ENCODE measurements at regions not wholly inside any gene's neighbourhood (a gene's known extent, or its start where the extent isn't known, plus 50 kb on each side); places are given as distances from the start of the nearest gene placed in this dataset.

DNA sequence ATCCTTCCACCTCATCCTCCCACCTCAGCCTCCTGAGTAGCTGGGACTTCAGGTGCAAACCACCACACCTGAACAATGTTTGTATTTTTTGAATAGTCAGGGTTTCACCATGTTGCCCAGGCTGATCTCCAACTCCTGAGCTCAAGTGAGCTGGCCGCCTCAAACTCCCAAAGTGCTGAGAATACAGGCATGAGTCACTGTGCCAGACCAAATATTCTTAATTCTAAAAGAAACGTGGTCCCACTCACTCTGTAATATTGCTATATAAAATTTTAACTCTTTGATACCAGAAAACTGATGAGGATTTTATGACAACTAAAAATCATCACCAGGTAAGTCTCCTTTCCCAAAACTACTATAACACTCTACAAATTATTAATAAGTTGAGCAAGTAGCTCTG is 716.8 kb upstream of the GJE1 start:
- POLR2A ChIA-PET: no interaction called here

GRCh38 chr6:141413196-141413595 is 719.5 kb upstream of the GJE1 start:
- H3K4me3 Mint-ChIP-seq: no peak overlapping the region
- no peaks in the 10 kb centered on the region for H3K27me3 Mint-ChIP-seq
- no peak overlapping the region for H3K27ac Mint-ChIP-seq
- H3K4me1 Mint-ChIP-seq: no peaks in the 10 kb centered on the region
- DNase-seq (no peak), ATAC-seq (no peak)
- ChIA-PET POLR2A (no interaction called here), CTCF (no interaction called here)
- peaks cover 16% of the 10 kb centered on the region for H3K9me3 Mint-ChIP-seq (ENCODE audit: low read depth)
- intact Hi-C loops (cut with DNase I, micrococcal nuclease): no loop called here
- peaks cover 3% of the 10 kb centered on the region for H3K36me3 Mint-ChIP-seq (ENCODE audit: low read depth)

More for the DNA sequence above, 716.8 kb upstream of the GJE1 start:
- H3K4me3 Mint-ChIP-seq: no peak overlapping the region
- ATAC-seq: no peak
- peaks cover 3% of the 10 kb centered on the region for H3K9me3 Mint-ChIP-seq (ENCODE audit: low read depth)
- no peaks in the 10 kb centered on the region for H3K36me3 Mint-ChIP-seq (ENCODE audit: low read depth)
- H3K27me3 Mint-ChIP-seq: no peaks in the 10 kb centered on the region
- no peaks in the 10 kb centered on the region for H3K4me1 Mint-ChIP-seq
- CTCF ChIA-PET: interaction anchor here (0.6 to 0.7 kb wide), 2 partner anchors 27 to 51 kb away, joined by 3 read pairs; no protein-coding TSS in a partner anchor
- no peak overlapping the region for H3K27ac Mint-ChIP-seq
- no peak for DNase-seq
- intact Hi-C loops (cut with DNase I, micrococcal nuclease): no loop called here

DNA sequence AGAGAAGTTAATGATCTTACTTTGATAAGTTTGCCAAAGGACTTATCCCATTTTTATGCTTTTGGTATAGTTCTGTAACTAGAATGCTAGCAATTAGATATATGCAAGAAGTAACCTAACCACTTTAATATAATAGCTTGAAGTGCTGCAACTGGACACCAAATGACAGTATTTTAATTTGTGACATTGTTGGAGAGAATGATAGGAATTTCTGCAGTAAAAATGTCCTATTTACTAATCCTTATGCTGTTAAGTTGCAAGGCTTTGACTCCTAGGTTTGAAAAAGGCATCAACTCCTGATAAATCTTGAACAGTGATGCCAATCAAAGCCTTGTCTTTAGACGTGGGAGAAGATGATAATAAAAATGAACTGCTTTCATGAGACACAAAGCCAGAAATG is 726.0 kb upstream of the GJE1 start:
- intact Hi-C loops (cut with DNase I, micrococcal nuclease): no loop called here
- H3K4me3 Mint-ChIP-seq: no peak overlapping the region
- H3K36me3 Mint-ChIP-seq (ENCODE audit: low read depth): peaks cover 3% of the 10 kb centered on the region
- H3K27ac Mint-ChIP-seq: no peak overlapping the region
- no peaks in the 10 kb centered on the region for H3K27me3 Mint-ChIP-seq
- ChIA-PET CTCF (no interaction called here), POLR2A (no interaction called here)
- DNase-seq (no peak), ATAC-seq (no peak)
- H3K9me3 Mint-ChIP-seq (ENCODE audit: low read depth): peaks cover 19% of the 10 kb centered on the region
- H3K4me1 Mint-ChIP-seq: peaks cover 5% of the 10 kb centered on the region

DNA sequence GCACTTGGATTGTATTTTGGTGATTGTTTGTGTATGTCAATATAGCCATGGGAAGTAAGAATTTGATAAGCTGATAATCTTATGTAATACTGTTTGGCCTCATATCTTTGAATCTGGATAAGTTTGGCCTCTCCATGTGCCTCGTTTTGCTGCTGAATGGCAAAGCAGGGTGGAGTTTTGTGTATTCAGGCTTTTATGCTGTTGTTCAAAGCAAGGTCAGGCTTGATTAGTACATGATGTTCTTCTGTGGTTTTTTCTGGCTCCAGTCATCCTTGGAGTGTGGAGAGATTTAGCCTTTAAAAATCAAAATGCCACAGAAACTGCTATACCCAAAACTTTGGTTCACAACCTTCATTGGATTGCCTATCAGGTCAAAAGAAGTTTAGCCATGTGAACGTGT is 728.9 kb upstream of the GJE1 start:
- no peaks in the 10 kb centered on the region for H3K27me3 Mint-ChIP-seq
- CTCF ChIA-PET: no interaction called here
- H3K36me3 Mint-ChIP-seq (ENCODE audit: low read depth): no peaks in the 10 kb centered on the region
- POLR2A ChIA-PET: no interaction called here
- intact Hi-C loops (cut with DNase I, micrococcal nuclease): no loop called here
- DNase-seq: no peak
- no peak overlapping the region for H3K4me3 Mint-ChIP-seq
- H3K27ac Mint-ChIP-seq: no peak overlapping the region
- no peak for ATAC-seq
- H3K4me1 Mint-ChIP-seq: peaks cover 5% of the 10 kb centered on the region
- H3K9me3 Mint-ChIP-seq (ENCODE audit: low read depth): peaks cover 3% of the 10 kb centered on the region

- ATAC-seq (no peak), DNase-seq (no peak)
- Mint-ChIP-seq H3K27ac (no peak overlapping the region), H3K4me1 (peaks cover 5% of the 10 kb centered on the region), H3K4me3 (no peak overlapping the region), H3K27me3 (no peaks in the 10 kb centered on the region), H3K36me3 (ENCODE audit: low read depth) (no peaks in the 10 kb centered on the region), H3K9me3 (ENCODE audit: low read depth) (peaks cover 3% of the 10 kb centered on the region)
- ChIA-PET CTCF (no interaction called here), POLR2A (no interaction called here)
- intact Hi-C loops (cut with DNase I, micrococcal nuclease): no loop called here
These were observed 729.6 kb upstream of the GJE1 start for GRCh38 chr6:141403103-141403502.

DNA sequence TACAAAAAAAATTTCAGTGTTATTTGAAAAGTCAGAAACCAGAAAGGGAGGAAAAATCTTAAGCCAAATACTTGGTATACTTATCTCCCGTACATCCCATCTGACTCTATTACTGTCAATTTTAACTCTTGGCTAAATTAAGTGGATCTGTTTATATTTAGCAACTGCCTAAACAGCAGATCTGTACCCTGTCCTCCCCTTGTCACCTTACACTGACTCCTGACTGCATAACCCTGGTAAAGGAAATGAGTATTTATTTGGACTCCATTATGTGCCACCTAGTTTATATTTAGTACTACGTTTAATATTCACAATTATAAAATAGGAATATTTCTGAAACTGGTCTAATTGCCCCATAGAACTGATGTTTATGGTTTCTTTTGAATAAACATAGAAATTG is 730.2 kb upstream of the GJE1 start:
- no peak for DNase-seq
- H3K4me3 Mint-ChIP-seq: no peak overlapping the region
- no peak for ATAC-seq
- peaks cover under 1% of the 10 kb centered on the region for H3K9me3 Mint-ChIP-seq (ENCODE audit: low read depth)
- peaks cover 5% of the 10 kb centered on the region for H3K4me1 Mint-ChIP-seq
- no peaks in the 10 kb centered on the region for H3K36me3 Mint-ChIP-seq (ENCODE audit: low read depth)
- intact Hi-C loops (cut with DNase I, micrococcal nuclease): no loop called here
- ChIA-PET CTCF (no interaction called here), POLR2A (no interaction called here)
- no peaks in the 10 kb centered on the region for H3K27me3 Mint-ChIP-seq
- no peak overlapping the region for H3K27ac Mint-ChIP-seq

GRCh38 chr6:141401851-141402250 is 730.9 kb upstream of the GJE1 start:
- Mint-ChIP-seq H3K27ac (no peak overlapping the region), H3K36me3 (ENCODE audit: low read depth) (no peaks in the 10 kb centered on the region), H3K4me1 (peaks cover 5% of the 10 kb centered on the region), H3K27me3 (no peaks in the 10 kb centered on the region), H3K9me3 (ENCODE audit: low read depth) (no peaks in the 10 kb centered on the region), H3K4me3 (no peak overlapping the region)
- ChIA-PET POLR2A (no interaction called here), CTCF (no interaction called here)
- intact Hi-C loops (cut with DNase I, micrococcal nuclease): no loop called here
- DNase-seq (no peak), ATAC-seq (no peak)

GRCh38 chr6:141401168-141401567 is 731.6 kb upstream of the GJE1 start:
- H3K27me3 Mint-ChIP-seq: no peaks in the 10 kb centered on the region
- CTCF ChIA-PET: no interaction called here
- no peaks in the 10 kb centered on the region for H3K36me3 Mint-ChIP-seq (ENCODE audit: low read depth)
- POLR2A ChIA-PET: no interaction called here
- H3K9me3 Mint-ChIP-seq (ENCODE audit: low read depth): no peaks in the 10 kb centered on the region
- intact Hi-C loops (cut with DNase I, micrococcal nuclease): no loop called here
- no peak overlapping the region for H3K27ac Mint-ChIP-seq
- DNase-seq (no peak), ATAC-seq (no peak)
- H3K4me3 Mint-ChIP-seq: no peak overlapping the region
- H3K4me1 Mint-ChIP-seq: peaks cover 5% of the 10 kb centered on the region

- CTCF ChIA-PET: no interaction called here
- intact Hi-C loops (cut with DNase I, micrococcal nuclease): no loop called here
- no peak overlapping the region for H3K27ac Mint-ChIP-seq
- H3K4me1 Mint-ChIP-seq: peaks cover 5% of the 10 kb centered on the region
- DNase-seq: no peak
- POLR2A ChIA-PET: no interaction called here
- H3K9me3 Mint-ChIP-seq (ENCODE audit: low read depth): no peaks in the 10 kb centered on the region
- ATAC-seq: no peak
- no peaks in the 10 kb centered on the region for H3K36me3 Mint-ChIP-seq (ENCODE audit: low read depth)
- H3K4me3 Mint-ChIP-seq: no peak overlapping the region
- no peaks in the 10 kb centered on the region for H3K27me3 Mint-ChIP-seq
These were observed 733.8 kb upstream of the GJE1 start for GRCh38 chr6:141398949-141399348.

DNA sequence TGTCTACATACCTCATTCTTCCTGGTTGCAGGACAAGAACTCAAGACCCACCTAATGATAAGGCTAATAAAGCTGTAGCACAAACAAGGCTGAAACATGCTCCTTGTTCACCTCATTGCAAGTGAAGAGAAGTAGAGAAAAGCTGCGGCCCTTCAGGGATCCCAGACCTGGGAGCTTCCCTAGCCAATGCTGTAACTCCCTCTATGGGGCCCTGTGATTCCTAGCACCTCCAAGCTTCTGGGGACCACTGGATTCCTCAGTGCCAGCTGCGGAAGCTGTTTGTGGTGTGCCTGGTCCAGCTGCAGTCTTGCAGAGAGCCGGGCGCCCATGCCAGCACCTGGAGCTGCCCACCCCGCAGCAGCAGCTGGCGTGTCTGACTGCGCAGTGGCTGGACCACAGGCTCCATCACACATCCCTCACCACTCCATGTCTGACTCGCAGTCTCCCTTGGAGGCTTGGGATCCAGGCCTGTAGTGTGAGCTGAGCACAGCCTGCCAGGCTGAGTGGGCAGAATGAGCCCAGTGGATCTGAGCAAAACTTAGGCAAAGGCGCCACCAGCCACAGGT is 737.2 kb upstream of the GJE1 start:
- H3K27ac Mint-ChIP-seq: no peak overlapping the region
- POLR2A ChIA-PET: no interaction called here
- intact Hi-C loops (cut with DNase I, micrococcal nuclease): no loop called here

GRCh38 chr6:141394565-141395051 is 738.1 kb upstream of the GJE1 start:
- H3K4me3 Mint-ChIP-seq: no peak overlapping the region
- H3K27ac Mint-ChIP-seq: no peak overlapping the region
- CTCF ChIA-PET: no interaction called here
- H3K36me3 Mint-ChIP-seq (ENCODE audit: low read depth): no peaks in the 10 kb centered on the region
- POLR2A ChIA-PET: no interaction called here
- ATAC-seq (no peak), DNase-seq (no peak)
- no peaks in the 10 kb centered on the region for H3K9me3 Mint-ChIP-seq (ENCODE audit: low read depth)
- H3K27me3 Mint-ChIP-seq: no peaks in the 10 kb centered on the region
- H3K4me1 Mint-ChIP-seq: no peaks in the 10 kb centered on the region
- intact Hi-C loops (cut with DNase I, micrococcal nuclease): no loop called here

More for the DNA sequence above, 737.2 kb upstream of the GJE1 start:
- Mint-ChIP-seq H3K27me3 (no peaks in the 10 kb centered on the region), H3K9me3 (ENCODE audit: low read depth) (no peaks in the 10 kb centered on the region), H3K4me1 (no peaks in the 10 kb centered on the region), H3K36me3 (ENCODE audit: low read depth) (no peaks in the 10 kb centered on the region), H3K4me3 (no peak overlapping the region)
- ATAC-seq: no peak
- DNase-seq: no peak
- CTCF ChIA-PET: interaction anchor here (0.7 kb wide), 1 partner anchor 10 kb away, joined by 3 read pairs; no protein-coding TSS in a partner anchor

GRCh38 chr6:141394125-141394536 is 738.6 kb upstream of the GJE1 start:
- ChIA-PET CTCF (no interaction called here), POLR2A (no interaction called here)
- DNase-seq (no peak), ATAC-seq (no peak)
- intact Hi-C loops (cut with DNase I, micrococcal nuclease): no loop called here
- no peaks in the 10 kb centered on the region for H3K36me3 Mint-ChIP-seq (ENCODE audit: low read depth)
- no peaks in the 10 kb centered on the region for H3K27me3 Mint-ChIP-seq
- H3K27ac Mint-ChIP-seq: no peak overlapping the region
- H3K9me3 Mint-ChIP-seq (ENCODE audit: low read depth): no peaks in the 10 kb centered on the region
- no peaks in the 10 kb centered on the region for H3K4me1 Mint-ChIP-seq
- H3K4me3 Mint-ChIP-seq: no peak overlapping the region
